ENCODE measurements at regions not wholly inside any gene's neighbourhood (a gene's known extent, or its start where the extent isn't known, plus 50 kb on each side); places are given as distances from the start of the nearest gene placed in this dataset.

- ChIA-PET CTCF (no interaction called here), POLR2A (no interaction called here)
- H3K9me2 ChIP-seq, result no peaks in the 10 kb centered on the region
- H3K36me3 ChIP-seq (replicated peaks in 1 of 2; ENCODE audit: control insufficient read depth in 1 of 2, insufficient read depth in 2 of 2, low read length in 1 of 2), result no peaks in the 10 kb centered on the region
- no peaks in the 10 kb centered on the region; a peak in 1 of 4 replicates for H3K4me1 ChIP-seq (ENCODE audit: control insufficient read depth in 1 of 2, insufficient read depth in 2 of 2, low read depth in 1 of 2, low read length in 1 of 2)
- no peaks in the 10 kb centered on the region for H3K27me3 ChIP-seq (ENCODE audit: insufficient read depth)
- H3F3A ChIP-seq (replicated peaks; ENCODE audit: insufficient read depth), result no peaks in the 10 kb centered on the region
- H2AFZ ChIP-seq (ENCODE audit: low read depth), result no peak overlapping the region
- no peak overlapping the region for H3K27ac ChIP-seq (ENCODE audit: low read depth in 2 of 2, low read length in 1 of 2)
- no peak overlapping the region for H3K4me2 ChIP-seq
- no peak overlapping the region for H3K9ac ChIP-seq
- H3K79me2 ChIP-seq (ENCODE audit: insufficient read depth), result no peaks in the 10 kb centered on the region
- no peak overlapping the region for H3K4me3 ChIP-seq (ENCODE audit: low read depth in 2 of 2, low read length in 1 of 2)
- H4K20me1 ChIP-seq (ENCODE audit: insufficient read depth), result no peaks in the 10 kb centered on the region
- DNase-seq, result no peak
- TF ChIP-seq MEF2A (IDR thresholded peaks at IDR 0.05; ENCODE audit: borderline replicate concordance, low read depth) (no peak), RCOR1 (IDR thresholded peaks at IDR 0.05; ENCODE audit: low read length) (no peak), EP300 (IDR thresholded peaks at IDR 0.05; ENCODE audit: borderline replicate concordance in 1 of 2, low read depth in 1 of 2, low read length in 1 of 2) (no peak), MXI1 (IDR thresholded peaks at IDR 0.05; ENCODE audit: low read depth, low read length) (no peak), SMC3 (IDR thresholded peaks at IDR 0.05; ENCODE audit: low read depth, low read length) (no peak), JUND (IDR thresholded peaks at IDR 0.05) (no peak), FOXJ3 (CRISPR knock-in tag; IDR thresholded peaks at IDR 0.05) (no peak), NRF1 (IDR thresholded peaks at IDR 0.05; ENCODE audit: low read depth, low read length) (no peak), NFIC (IDR thresholded peaks at IDR 0.05; ENCODE audit: borderline replicate concordance) (no peak), FOXM1 (IDR thresholded peaks at IDR 0.05; ENCODE audit: low read depth) (no peak), TEAD4 (IDR thresholded peaks at IDR 0.05; ENCODE audit: borderline replicate concordance, insufficient read depth) (no peak), ELF1 (IDR thresholded peaks at IDR 0.05) (no peak), EZH2phosphoT487 (IDR thresholded peaks at IDR 0.05; ENCODE audit: borderline replicate concordance, low read depth) (no peak)
- TF ChIP-seq, protein P1, sequence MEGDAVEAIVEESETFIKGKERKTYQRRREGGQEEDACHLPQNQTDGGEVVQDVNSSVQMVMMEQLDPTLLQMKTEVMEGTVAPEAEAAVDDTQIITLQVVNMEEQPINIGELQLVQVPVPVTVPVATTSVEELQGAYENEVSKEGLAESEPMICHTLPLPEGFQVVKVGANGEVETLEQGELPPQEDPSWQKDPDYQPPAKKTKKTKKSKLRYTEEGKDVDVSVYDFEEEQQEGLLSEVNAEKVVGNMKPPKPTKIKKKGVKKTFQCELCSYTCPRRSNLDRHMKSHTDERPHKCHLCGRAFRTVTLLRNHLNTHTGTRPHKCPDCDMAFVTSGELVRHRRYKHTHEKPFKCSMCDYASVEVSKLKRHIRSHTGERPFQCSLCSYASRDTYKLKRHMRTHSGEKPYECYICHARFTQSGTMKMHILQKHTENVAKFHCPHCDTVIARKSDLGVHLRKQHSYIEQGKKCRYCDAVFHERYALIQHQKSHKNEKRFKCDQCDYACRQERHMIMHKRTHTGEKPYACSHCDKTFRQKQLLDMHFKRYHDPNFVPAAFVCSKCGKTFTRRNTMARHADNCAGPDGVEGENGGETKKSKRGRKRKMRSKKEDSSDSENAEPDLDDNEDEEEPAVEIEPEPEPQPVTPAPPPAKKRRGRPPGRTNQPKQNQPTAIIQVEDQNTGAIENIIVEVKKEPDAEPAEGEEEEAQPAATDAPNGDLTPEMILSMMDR (IDR thresholded peaks at IDR 0.05), result no peak
- TF ChIP-seq, protein P2, sequence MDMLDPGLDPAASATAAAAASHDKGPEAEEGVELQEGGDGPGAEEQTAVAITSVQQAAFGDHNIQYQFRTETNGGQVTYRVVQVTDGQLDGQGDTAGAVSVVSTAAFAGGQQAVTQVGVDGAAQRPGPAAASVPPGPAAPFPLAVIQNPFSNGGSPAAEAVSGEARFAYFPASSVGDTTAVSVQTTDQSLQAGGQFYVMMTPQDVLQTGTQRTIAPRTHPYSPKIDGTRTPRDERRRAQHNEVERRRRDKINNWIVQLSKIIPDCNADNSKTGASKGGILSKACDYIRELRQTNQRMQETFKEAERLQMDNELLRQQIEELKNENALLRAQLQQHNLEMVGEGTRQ (IDR thresholded peaks at IDR 0.05; ENCODE audit: borderline replicate concordance, low read depth, low read length), result no peak
- TF ChIP-seq, protein P3, sequence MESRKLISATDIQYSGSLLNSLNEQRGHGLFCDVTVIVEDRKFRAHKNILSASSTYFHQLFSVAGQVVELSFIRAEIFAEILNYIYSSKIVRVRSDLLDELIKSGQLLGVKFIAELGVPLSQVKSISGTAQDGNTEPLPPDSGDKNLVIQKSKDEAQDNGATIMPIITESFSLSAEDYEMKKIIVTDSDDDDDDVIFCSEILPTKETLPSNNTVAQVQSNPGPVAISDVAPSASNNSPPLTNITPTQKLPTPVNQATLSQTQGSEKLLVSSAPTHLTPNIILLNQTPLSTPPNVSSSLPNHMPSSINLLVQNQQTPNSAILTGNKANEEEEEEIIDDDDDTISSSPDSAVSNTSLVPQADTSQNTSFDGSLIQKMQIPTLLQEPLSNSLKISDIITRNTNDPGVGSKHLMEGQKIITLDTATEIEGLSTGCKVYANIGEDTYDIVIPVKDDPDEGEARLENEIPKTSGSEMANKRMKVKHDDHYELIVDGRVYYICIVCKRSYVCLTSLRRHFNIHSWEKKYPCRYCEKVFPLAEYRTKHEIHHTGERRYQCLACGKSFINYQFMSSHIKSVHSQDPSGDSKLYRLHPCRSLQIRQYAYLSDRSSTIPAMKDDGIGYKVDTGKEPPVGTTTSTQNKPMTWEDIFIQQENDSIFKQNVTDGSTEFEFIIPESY (IDR thresholded peaks at IDR 0.05; ENCODE audit: borderline replicate concordance, low read depth), result no peak
- 0 out of 2 replicates have a peak, but pooled peaks cover 5% of the 10 kb centered on the region for H3K9me3 ChIP-seq
These were observed 303.8 kb downstream of the METTL15 start for GRCh38 chr11:28412029-28412428.
